Fibroblast of skin of right biceps (primary cell): ENCODE measurements at regions not wholly inside any gene's neighbourhood (a gene's known extent, or its start where the extent isn't known, plus 50 kb on each side); places are given as distances from the start of the nearest gene placed in this dataset.
"Not testable (repeated sequence)": the region's sequence is repeated elsewhere in the genome, so short reads cannot be mapped to it uniquely, and the experiment has no call there.

ENCODE experiments used
- DNase-seq: peaks from one replicate; pipeline ENCODE4 v3.0.0-alpha.2; 2013

GRCh38 chr21:33993286-33994231, 78.0 kb upstream of the ATP5PO start:
- DNase-seq, result no peak

- not testable (repeated sequence) for DNase-seq
These were observed 76.8 kb upstream of the ATP5PO start for GRCh38 chr21:33992412-33992811.

DNA sequence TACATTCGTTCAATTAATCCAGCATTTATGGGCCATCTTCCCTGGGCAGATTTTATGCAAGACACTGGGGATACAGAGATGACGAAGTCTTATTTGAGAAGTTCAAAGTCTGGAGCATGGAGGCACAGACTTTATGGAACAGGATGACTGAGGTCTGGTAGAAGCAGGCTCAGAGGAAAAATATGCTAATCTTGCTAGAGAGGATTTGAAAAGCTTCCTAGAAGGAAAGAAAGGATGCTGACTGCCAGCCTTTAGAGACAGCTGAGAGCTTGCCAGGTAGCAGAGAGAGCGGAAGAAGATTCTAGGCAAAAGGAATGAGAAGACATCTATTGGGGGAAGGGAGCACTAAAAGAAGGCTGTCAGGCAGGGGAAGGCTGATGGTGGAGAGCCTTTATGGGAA, 75.5 kb upstream of the ATP5PO start:
- DNase-seq, result no peak

DNA sequence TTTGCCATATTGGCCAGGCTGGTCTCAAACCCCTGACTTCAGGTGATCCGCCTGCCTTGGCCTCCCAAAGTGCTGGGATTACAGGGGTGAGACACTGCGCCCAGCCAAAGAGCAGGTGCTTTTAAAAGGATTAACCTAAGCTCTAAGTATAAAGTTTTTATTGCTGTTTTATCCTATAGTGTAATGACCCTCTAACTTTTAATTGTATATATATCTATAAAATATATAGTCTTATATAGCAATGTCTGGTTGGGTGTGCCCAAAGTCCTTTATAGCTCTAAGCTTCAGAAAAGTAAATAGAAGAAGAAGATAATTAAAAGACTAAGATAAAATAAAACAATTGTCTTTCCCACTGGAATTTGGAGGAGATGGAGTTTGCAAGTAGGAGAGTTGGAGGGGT, 73.8 kb upstream of the ATP5PO start:
- no peak for DNase-seq

DNA sequence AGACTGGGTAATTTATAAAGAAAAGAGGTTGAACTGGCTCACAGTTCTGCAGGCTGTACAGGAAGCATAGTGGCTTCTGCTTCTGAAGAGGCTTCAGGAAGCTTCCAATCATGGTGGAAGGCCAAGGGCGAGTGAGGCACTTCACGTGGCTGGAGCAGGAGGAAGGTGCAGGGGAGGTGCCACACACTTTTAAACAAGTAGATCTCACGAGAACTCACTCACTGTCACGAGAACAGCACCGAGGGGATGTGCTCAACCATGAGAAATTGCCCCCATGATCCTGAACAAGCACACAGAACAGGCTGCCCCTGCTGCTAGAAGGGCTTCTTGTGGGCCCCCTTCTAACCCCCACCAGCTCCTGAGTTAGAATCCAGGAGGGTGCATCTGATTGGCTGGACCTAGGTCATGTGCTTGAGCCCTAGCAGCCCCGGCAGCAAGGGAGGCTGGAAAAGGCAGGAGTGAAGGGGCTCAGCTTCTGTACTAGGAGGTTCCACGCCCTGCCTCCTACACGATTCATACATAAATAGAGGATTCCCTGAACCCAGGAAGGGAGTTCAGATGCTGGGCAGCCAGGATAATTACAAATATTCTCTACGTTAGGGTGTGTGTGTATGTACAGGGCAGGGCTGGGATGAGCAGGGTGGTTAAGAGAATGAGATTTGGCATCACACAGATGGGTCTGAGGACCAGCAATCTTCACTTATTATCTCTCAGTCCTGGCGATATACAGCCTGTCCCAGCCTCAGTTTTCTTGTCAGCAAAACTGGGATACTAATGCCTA, 72.8 kb upstream of the ATP5PO start:
- DNase-seq, result no peak

GRCh38 chr21:33987461-33987860, 71.9 kb upstream of the ATP5PO start:
- no peak for DNase-seq

DNA sequence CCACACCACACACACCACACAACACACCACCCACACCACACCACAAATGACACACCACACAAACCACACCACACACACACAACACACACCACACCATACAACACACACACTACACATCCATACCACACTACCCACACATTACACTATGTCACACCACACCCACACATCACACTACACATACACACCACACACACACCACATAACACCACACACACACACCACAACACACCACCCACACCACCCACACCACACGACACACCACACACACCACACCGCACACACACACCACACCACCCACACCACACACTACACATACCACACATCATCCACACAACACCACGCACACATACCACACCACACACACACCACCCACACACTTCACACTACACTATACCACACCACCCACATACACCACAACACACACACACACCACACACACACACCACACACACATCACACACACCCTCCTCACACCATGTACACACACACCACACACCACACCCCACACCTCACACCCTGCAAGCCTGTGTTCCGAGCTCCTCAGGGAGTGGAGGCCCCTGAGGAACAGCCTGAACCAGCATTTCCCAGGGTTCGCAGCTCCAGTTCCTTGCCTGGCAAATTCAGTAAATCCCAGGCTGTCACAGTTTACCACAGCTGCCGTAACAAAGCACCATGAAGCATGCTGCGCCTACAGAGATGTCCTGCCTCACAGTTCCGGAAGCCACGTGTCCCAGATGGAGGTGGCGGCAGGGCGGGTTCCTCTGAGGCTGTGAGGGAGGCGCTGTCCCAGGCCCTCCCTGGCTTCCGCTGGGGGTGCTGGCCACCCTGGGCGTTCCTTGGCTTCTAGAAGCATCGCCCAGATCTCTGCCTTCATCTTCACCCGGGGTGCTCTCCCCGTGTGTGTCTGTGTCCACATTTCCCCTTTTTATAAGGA, 69.8 kb upstream of the ATP5PO start:
- no peak for DNase-seq

DNA sequence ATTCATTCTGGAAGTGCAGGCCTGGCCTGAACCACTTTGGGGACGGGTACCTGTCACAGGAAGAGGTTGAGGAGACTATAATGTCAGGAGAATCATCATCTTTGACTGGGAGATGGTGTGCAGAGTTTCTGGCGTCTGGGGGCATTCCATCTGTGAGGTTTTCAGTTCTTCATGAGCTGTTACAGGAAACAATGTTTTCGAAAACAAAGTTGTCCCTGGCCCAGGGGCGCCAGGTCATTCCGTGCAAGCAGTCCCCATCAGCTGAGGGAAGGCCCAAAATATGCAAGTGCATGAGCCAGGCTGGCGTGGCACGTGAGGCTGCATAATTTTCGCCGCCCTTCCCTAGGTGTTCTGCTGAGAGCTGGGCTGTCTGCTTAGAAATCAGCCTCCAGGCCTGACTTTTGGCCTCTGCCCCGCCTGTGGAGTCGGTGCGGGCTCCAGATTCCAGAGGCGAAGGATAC, 68.4 kb upstream of the ATP5PO start:
- DNase-seq, result no peak

DNA sequence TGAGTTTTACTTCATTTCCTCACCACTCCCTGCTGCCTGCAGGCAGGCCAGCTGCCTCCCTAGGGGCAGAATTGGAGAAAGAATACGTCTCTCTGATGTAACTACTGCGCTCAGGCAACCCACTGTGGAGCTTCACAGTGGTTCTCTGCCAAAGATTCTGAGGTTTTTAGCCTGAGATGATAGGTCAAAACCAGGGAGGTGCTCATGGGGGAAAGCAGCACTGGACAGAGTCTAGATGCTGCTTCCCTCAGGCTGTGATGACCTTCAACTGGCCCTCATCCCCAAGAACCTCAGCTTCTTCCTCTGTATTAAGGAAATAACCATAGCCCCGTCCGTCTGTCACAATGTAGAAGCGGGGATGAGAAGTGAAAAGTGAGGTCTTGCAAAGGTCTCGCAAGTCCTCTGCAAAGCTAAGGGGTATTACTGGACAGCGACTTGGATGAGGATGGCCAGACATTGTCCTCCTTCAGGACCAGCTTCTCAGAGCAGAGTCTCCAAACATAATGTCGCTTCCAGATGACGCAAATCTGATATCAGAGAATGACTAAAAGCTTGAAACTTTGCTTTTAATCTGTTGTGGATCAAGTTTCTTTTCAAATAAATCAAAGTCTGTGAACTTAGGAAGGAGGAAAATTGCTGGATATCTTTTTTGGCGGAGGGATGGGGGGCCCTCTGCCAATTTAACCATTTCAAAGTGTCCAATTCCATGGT, 65.9 kb upstream of the ATP5PO start:
- peak; percentile 44 for DNase-seq

- no peak for DNase-seq
These were observed 64.8 kb upstream of the ATP5PO start for GRCh38 chr21:33980276-33980916.

DNA sequence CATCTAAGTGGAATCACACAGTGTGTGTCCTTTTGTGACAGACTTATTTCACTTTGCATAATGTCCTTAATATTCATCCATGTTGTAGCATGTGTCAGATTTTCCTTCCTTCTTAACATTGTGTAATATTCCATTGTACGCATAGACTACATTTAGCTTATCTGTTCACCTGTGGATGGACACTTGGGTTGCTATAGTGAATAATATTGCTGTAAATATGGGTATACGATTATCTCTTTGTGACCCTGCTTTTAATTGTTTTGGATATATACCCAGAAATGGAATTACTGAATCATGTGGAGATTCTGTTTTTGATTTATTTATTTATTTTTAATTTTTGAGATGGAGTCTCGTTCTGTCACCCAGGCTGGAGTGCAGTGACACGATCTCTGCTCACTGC, 63.0 kb upstream of the ATP5PO start:
- DNase-seq, result no peak

DNA sequence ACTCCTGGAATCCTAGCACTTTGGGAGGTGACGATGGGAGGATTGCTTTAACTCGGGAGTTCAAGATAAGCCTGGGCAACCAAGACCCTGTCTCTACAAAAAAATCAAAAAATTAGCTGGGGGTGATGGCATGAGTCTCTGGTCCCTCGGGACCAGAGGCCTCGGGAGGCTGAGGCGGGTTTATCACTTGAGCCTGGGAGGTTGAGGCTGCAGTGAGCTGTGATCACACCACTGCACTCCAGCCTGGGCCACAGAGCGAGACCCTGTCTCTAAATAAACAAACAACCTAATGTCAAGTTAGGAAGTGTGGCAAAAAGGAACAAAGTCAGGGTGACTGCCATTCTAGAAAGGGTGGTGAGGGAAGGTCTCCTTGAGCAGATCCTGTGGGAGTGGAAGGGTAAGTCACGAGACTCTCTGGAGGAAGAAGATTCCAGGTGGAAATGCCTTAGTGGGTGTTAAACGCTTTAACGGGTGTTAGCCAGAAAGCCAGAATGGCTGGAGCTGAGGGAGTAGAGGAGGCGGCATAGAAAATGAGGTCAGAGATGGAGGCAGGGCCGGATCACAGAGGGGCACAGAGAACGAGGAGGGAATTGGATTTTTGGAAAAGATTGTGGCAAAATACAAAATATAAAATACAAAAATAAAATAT, 62.2 kb upstream of the ATP5PO start:
- no peak for DNase-seq

GRCh38 chr21:33977017-33977720, 61.6 kb upstream of the ATP5PO start:
- DNase-seq, result no peak

- peak; percentile 99 for DNase-seq
These were observed 60.7 kb upstream of the ATP5PO start for GRCh38 chr21:33976082-33977016.

DNA sequence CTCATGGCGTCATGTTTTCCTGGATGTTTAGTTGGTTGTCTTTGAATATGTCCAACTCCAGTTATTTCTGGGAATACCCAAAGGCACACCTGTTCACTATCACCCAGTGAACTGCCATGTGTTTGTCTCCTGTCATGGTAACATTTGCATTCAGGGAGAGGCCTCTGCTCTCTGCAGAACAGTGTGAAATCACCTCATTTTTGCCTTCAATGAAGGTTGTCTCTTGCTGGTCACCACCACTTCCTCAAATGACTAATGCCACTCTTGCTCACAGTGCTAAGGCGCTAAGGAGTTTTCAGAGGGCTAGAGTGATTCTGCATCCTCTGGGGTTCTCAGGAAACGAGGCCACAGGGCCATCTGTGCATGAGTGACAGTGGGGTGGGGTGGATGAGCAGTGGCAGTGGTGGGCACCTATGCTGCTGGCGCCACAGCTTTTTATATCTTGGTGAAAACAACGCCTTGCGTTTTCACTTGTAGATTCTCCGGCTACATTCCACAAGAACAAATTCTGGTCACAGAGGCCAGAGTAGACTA, 60.0 kb upstream of the ATP5PO start:
- DNase-seq, result peak; percentile 73

DNA sequence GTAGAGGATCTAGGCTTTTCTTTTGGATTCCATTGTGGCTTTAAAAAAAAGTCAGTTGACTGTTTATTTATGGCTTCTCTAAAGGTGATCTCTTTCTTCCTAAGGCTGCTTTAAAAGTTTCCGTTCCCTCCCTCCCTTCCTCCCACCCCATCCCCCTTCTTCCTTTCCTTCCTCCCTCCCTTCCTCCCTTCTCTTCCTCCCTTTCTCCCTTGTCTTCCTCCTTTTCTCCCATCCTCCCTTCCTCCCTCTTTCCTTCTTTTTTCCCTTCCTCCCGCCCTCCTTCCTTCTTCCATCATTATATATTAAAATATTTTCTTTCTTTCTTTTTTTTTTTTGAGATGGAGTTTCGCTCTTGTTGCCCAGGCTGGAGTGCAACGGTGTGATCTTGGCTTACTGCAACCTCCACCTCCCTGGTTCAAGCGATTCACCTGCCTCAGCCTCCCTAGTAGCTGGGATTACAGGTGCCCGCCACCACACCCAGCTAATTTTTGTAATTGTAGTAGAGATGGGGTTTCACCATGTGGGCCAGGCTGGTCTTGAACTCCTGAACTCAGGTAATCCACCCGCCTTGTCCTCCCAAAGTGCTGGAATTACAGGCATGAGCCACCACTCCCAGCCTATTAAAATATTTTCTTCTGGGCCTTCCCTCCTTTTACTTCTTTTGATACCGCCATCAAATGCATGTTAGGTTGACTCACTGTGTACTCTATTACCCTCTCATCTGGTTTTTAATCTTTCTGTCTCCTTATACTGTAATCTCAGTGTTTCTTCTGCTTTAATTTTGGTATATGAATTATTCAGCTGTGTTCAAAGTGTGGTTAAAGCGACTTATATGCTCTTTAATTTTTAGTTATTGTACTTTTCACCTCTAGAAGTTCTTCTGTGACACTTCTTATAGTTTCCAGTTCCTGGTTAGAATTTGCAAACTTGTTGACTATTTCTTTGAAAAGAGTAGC, 59.2 kb upstream of the ATP5PO start:
- DNase-seq, result no peak

- DNase-seq, result no peak
These were observed 57.7 kb upstream of the ATP5PO start for GRCh38 chr21:33973268-33973667.

- no peak for DNase-seq
These were observed 56.9 kb upstream of the ATP5PO start for GRCh38 chr21:33972539-33972938.
